Activated CD8-positive, alpha-beta memory T cell treated with anti-CD3 and anti-CD28 coated beads for 36 hours (primary cell): ENCODE measurements at regions not wholly inside any gene's neighbourhood (a gene's known extent, or its start where the extent isn't known, plus 50 kb on each side); places are given as distances from the start of the nearest gene placed in this dataset.
"Not testable (repeated sequence)": the region's sequence is repeated elsewhere in the genome, so short reads cannot be mapped to it uniquely, and the experiment has no call there.

ENCODE experiments used
- CTCF ChIA-PET: fragments of 350-600 bp; sonication (Branson Sonifier 250); formaldehyde crosslinking; loops from one replicate; lab custom pipeline; 2021; ENCODE audit warnings: antibody characterized with exemption; lab: Charles Lee
- POLR2A ChIA-PET: fragments of 350-600 bp; sonication (Branson Sonifier 250); formaldehyde crosslinking; loops from one replicate; lab custom pipeline; 2021; ENCODE audit warnings: antibody characterized with exemption; lab: Charles Lee

DNA sequence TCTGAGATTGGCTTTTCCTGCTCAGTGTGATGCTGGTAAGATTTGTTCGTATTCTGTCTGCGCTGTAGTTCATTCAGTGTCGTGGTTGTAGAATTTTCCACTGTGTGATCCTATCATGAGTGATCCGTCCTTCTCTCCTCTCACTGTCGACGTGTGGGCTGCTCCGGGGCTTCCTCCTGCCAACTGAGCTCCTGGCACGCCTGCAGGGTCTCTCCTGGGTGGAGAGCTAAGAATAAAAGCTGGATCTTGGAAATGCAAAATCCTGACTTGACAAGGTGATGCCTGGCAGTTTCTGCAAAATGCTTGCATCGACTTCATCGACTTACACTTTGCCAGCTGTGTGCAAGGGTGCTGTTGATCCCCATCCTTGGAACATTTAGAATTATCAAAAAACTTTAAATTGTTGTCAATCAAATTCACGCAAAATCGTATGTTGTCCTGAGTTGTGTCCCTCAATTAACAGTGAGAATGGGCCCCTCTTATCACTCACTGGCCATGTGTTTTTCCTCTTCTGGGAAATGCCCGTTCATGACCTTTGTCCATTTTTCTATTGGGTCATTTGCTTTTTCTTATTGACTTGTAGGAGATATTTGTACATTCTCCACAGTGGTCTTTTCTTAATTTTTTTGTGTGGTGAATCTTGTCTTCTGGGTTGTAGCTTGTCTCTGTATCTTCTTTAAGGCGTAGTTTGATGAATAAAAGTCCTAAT lies 125.5 kb downstream of the CRYAA start:
- ChIA-PET POLR2A (no interaction called here), CTCF (interaction anchor here (0.7 kb wide), 1 partner anchor 544 kb away, joined by 3 read pairs; no protein-coding TSS in a partner anchor)

DNA sequence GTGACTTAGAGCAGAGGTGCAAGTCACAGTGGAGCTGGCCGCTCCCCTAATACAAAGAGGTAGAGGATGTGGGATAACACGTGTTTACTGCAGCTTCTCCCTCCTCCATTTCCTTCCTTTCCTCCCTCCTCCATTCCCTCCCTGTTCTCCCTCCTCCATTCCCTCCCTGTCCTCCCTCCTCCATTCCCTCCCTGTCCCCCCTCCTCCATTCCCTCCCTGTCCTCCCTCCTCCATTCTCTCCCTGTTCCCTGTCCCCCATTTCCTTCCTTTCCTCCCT lies 124.0 kb downstream of the CRYAA start:
- CTCF ChIA-PET, result no interaction called here
- POLR2A ChIA-PET, result no interaction called here

DNA sequence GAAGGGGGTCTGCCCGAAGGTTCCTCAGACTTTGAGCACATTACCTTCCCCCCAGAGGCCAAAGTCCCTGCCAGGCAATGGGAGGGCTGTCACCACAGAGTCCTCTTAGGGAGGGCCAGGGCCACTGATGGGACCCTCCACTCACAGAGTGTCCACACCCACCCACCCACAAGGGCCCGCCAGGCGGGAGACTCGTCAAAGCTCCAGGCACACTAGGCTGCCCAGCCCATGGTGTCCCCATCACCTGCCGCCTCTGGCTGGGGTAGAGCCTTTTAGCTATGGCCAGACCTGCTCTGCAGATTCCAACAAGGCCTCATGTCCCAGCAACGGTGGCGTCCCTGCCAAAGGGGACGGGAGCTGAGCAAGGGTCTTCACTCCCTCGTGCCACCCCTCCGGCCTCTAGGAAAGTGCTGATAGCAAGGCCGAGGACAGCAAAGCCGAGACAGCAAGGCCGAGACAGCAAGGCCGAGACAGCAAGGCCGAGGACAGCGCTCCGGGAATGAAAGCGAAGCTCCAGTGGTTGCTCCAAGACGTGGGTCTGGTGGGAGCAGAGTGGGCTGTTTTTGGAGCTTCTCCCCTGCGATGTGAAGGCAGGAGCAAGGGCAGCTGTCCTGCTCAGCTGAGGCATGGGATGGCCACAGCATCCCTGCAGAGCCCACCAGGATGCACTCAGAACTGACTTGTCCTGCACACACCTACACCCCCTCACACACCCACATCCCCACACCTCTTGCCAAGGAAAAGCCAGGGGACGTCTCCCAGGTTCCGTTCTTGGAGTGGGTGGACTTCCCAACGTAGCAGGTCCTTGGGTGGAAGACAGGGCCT lies 123.4 kb downstream of the CRYAA start:
- POLR2A ChIA-PET, result no interaction called here
- CTCF ChIA-PET, result no interaction called here

DNA sequence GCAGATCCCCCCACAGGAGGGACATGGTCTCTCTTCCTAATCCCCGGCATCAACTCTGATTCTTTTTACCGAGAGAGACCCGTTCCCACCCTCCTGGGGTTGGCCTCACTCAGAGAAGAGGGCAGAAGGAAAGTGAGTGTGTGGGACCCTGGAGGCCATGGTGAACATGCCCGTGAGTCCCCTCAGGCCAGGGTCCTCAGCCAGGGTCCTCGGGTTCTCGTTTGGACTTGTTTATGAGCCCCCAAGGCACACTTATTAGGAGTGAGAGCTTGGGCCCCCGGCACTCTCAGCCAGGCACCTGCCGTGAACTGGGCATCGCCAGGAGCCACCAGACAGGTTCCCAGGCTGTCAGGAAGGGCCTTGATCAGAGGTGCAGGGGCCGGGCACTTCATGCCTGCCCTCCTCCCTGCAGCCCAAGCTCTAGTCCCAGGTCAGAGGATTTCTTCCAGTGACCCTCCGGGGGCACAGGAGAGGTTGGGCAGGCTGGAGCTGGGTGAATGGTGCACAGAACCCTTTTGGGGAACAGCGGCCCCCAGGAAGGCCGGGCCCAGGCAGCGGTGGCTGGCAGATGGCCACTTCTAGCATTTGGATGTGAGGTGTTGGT lies 122.6 kb downstream of the CRYAA start:
- ChIA-PET POLR2A (no interaction called here), CTCF (no interaction called here)

DNA sequence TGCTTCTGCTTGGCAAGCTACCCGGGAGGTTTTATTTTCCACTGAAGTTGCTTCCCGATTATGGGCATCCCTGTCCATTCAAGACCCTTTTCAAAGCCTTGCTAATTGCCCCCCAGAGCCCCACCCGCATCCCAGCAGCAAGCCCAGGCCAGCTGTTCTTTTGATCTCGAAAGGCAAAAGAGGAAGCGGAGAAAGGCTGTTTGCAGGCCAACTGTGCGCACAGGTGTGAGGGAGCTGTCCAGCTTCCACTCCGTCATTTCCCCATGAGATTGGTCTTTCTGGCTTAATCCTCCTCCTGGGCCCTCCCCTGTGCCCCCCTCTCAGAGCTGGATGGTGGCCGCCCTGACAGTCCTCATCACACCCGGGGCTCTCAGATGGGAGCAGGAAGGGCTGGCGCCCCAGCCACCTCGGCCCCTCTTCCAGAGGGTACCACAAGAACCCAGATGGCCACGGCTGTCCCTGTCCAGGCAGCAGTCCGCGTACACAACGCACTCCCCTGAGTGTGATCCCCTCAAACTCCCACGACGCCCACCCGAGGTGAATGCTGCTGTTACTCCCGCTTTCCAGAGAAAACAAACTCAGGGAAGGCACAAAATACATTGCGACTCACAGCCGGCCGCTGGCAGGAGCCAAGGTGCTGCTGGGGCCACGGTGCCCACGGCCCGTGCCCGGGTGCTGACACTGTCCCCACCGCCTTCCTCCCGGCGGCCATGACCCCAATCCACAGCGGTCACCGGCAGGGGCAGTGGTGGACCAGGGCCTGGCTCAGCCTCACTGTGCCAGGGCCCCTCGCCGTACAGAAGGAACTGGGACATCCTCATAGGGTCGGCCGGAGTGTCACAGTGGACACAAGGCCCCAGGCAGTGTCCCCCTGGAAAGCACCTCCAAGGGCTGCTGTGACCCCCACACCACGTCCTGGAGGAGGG lies 121.9 kb downstream of the CRYAA start:
- CTCF ChIA-PET, result no interaction called here

DNA sequence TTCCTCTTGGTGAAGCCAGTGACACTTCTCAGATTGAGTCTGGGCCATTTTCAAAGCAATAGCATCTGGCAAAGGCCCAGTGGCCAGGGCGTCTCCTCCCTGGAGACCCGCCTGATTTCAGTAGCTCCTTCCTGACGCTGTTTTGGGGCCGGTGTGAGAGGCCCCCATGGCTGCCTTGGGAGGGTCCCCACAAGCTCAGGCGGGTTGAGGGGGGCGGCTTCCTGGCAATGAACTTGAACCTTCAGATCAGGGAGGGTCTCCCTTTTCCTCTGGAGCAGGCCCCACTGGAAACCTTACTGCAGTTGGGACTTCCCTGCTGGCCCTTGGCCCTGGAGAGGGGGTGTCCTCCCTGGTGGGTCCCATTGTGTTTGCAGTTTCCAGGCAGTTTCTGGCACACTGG lies 121.2 kb downstream of the CRYAA start:
- POLR2A ChIA-PET, result no interaction called here
- CTCF ChIA-PET, result no interaction called here

More for the DNA sequence above, 121.9 kb downstream of the CRYAA start:
- POLR2A ChIA-PET, result no interaction called here

DNA sequence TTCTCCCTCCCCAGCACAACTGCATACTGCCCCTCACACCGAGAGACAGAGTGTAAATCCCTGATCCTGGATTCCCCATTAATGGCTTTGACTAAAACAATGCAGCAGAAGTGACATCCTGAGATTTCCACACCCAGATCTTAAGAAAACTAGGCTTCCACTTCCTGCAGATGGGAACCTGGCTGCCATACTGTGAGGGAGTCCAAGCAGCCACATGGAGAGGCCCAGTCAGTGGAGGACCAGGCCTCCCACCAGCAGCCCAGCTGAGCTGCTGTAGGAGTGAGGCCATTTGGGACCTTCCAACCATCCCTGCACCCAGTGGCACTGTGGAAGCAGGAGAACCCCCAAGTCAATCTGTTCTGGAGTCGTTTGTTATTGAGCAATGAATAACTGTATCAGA lies 120.6 kb downstream of the CRYAA start:
- POLR2A ChIA-PET, result no interaction called here
- CTCF ChIA-PET, result no interaction called here

DNA sequence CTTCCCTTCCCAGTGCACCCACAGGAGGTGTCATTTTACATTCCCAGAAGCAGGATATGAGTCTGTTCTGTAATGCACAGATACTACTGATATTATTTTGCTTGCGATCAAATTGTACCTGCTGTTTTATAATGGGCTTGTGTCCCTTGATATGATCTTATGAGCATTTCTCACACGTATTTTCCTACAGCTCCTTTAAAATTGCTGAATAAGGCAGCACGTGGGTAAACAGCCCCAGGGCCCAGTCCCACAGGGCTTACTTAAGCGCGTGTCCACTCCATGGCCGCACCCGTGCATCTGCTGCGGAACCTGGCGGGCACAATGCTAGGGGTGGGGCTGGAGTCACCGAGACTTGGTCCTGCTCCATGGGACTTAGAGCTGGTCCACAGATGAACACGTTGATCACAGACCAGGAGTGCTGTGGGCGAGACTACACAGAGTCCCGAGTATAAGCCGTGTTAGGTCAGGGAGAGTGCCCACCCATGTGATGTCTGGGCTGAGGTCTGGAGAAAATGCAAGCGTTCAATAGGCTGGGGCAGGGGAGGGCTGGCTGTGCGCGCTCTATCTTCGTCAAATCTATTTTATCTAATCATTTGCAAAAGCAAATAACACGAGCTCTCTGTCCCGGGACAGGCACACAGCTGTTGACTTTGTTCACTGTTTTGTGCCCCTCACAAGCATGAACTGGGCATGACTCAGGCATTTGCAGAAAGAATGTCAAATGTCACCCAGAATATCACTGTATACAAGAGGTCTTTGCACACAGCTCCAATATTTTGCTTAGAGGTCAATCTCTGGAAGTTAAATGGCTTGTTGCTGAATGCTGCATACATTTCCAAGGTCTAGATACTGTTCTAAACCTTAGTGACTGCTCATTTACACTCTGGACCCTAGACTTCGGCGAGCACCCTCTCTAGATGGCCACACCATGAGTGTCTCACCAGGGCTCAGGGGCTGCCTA lies 119.3 kb downstream of the CRYAA start:
- ChIA-PET POLR2A (no interaction called here), CTCF (no interaction called here)

DNA sequence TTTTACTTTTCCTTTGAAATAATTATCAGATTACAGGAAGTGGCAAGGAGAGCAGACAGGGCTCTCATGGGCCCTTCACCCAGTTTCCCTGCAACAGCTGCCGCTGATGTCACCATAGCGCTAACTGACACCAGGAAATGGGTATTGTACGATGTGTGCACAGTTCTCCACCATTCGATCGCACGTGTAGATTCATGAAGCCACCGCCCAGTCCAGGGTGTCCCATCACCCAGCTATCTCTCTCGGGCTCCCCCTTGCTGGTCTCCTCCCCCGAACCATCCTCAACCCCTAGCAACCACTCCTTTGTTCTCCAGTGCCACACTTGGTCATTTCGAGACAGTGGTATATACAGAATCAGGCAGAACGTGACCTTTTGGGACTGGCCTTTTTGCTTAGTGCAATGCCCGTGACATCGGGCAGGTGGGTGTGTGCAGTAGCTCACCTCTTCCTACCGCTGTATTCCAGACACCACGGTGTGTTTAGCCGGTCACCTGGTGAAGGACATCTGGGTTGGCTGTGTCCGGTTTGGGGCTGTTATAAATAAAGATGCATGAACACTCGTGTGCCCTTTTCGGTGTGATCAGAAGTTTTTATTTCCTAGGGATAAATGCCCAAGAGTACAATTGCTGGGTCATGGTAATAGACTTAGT lies 118.4 kb downstream of the CRYAA start:
- POLR2A ChIA-PET, result no interaction called here

DNA sequence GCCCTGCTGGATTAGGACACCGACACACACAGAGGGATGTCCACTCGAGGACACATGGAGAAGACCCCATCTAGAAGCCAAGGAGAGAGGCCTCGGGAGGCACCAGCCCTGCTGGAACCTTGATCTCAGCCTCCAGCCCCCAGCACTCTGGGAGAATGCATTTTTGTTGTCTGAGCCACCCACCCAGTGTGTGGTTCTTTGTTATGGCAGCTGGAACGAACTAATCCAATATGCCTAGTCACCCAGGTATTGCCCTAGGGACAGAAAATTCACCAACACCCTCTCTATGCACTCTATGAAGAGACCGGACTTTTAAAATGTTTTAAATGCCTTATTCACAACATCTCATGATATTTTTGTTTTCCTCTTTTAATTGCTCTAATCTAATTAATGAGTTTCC lies 117.4 kb downstream of the CRYAA start:
- POLR2A ChIA-PET, result no interaction called here
- CTCF ChIA-PET, result no interaction called here

More for the DNA sequence above, 118.4 kb downstream of the CRYAA start:
- CTCF ChIA-PET, result no interaction called here

DNA sequence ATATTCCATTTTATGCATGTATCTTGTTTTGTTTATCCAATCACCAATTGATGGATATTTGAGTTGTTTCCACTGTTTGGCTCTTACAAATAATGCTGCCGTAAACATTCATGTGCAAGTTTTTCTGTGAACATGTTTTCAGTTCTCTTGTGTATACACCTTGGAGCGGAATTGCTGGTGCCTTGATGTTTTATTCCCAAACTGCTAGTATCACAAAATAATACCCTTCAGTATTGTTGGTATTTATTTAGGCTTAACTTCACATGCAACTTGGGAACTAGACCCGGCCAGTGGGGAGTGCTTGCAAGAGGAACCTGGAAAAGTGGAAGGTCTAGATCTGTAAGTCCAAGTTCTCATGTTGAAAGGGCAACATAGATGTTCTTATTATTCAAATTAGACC lies 115.9 kb downstream of the CRYAA start:
- POLR2A ChIA-PET, result no interaction called here
- CTCF ChIA-PET, result no interaction called here

DNA sequence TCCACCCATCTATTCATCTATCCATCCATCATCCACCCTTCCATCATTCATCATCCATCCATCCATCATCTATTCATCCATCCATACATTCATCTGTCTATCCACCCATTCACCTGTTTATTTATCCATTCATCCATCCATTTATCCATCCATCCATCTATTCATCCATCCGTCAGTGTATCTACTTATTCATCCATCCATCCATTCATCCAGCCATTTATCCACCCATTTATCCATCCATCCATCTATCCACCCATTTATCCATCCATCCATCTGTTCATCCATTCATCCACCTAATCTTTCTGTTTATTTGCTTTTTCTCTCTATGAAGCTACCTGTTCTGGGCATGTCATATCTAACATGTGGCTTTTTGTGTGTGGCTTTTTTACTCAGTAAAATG lies 115.4 kb downstream of the CRYAA start:
- POLR2A ChIA-PET, result no interaction called here
- CTCF ChIA-PET, result no interaction called here

DNA sequence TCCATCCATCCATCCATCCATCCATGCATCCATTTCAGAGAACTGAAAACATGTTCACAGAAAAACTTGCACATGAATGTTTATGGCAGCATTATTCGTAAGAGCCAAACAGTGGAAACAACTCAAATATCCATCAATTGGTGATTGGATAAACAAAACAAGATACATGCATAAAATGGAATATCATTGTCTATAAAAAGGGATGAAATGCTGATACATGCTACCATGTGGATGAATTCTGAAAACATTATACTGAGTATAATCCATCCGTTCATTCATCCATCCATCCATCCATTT lies 115.1 kb downstream of the CRYAA start:
- POLR2A ChIA-PET, CTCF ChIA-PET: not testable (repeated sequence)

DNA sequence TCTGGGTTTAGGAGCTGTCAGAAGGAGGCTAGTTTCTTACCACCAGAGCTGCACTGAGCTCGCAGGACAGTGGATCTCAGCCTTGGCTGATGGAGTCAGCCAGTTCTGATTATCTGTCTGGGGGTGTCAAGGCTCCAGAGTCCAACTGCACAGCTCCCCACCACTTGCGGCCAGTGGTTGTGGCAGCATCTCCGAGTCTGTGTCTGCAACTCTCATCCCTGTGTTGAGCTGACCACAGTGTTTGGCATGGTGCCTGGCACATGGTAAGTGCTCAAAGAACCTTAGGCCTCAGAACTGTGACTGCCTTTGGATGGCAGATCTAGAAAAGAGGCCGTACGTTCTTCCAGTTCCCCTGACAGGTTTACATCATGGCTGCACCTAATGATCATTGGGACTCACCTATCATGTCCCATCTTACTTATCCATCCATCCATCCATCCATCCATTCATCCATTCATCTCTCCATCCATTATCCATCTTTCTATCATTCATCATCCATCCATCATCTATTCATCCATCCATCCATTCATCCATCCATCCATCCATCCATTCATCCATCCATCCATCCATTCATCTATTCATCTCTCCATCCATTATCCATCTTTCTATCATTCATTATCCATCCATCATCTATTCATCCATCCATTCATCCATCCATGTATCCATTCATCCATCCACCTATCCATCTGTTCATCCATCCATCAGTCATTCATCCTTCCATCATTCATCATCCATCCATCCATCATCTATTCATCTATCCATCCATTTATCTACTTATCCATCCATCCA lies 114.5 kb downstream of the CRYAA start:
- ChIA-PET POLR2A (no interaction called here), CTCF (no interaction called here)

DNA sequence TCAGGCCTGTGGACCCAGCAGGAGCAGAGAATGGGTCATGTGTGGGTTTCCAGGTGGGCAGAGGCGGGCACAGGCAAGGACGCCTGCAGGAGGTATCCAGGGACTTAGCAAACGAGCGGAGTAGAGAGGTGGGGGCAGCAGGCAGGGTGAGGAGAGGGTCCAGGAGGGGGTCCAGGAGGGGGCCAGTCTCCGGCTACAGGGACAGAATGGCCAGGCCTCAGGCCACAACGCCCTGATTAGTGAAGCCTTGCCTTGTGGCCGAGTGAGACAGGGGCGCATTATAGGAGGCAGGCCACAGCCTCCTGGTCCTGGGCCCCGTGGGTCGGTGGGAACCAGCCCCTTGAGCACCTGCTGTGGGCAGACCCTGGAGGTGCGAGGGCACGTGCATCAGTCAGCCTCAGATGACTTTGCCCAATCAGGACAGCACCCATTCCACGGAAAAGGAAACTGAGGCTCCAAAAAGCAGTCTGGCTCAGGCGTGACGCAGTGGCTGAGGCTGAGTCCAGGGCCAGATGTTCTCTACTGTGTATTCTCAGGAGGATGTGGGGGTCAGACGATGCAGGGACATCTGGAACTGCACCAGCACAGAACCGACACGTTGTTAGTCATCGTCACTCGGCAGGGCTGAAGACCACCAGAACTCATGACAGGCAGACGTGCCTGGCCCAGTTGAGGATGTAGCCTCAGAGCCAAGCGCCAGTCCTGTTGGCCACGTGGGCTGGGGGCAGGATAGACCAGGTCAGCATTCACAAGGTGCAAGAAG lies 113.7 kb downstream of the CRYAA start:
- CTCF ChIA-PET, result no interaction called here
- POLR2A ChIA-PET, result no interaction called here

DNA sequence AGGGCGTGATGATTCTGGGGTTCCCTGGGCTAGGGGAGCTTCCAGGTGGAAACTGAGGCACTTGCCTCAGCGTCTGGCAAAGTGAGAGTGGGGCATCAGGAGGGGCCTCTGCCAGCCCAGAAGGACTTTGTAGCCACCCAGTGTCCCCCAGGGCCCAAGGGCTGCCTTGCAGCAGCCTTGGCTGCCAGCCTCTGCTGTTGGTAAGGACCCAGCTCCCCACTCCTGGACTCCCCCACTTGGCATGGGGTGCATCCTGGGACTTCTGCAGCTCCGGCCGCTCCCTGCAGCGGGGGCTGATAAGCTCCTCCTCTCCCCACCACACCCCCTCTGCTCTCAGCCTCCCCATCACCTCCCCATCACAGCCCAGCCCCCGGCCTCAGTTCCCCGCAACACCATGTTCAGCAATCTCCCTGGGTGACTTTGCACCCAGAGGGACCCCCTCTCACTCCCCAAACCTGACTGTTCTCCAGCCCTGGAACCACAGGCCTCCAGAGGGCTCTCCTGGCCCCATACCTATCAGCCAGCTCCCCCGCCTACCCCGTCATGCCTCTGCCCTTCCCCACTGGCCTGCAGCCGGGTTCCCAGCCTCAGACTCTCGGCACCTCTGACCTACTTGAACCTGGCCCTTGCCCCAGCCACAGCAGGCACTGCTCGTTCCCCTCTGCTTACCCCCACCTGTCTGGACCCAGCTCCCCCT lies 113.0 kb downstream of the CRYAA start:
- ChIA-PET CTCF (no interaction called here), POLR2A (no interaction called here)
